ENCODE measurements at regions not wholly inside any gene's neighbourhood (a gene's known extent, or its start where the extent isn't known, plus 50 kb on each side); places are given as distances from the start of the nearest gene placed in this dataset.

DNA sequence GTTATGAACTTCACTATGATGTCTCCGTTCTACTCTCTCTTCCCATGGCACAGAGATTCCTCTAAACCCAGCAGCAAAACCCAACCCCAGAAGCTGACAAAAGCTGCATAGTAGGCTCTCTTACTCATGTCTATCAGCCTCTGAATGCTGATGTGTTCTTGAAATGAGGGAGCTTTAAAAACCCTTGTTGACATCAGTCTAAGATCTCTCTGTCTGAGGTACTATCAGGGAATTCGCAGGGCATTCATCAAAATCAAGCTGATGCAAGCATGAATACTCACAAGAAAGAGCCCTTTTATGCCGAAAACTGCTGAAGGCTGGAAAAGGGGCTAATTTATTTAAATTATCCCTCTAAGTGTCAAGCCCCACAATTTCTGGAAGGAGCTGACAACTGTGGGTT is 710.6 kb upstream of the FANCL start:
- no peak for DNase-seq

GRCh38 chr2:58950795-58951462 is 709.8 kb upstream of the FANCL start:
- Histone ChIP-seq H3K4me3 (ENCODE audit: low read depth in 1 of 2, low read length in 2 of 2) (no peak overlapping the region), H2AFZ (ENCODE audit: low read depth, low read length) (no peak overlapping the region), H3K4me2 (ENCODE audit: insufficient read depth, low read length) (no peak overlapping the region), H3K9me3 (ENCODE audit: insufficient read depth, low read length, severe bottlenecking) (no peaks in the 10 kb centered on the region), H3K4me1 (ENCODE audit: insufficient read depth, low read length) (no peaks in the 10 kb centered on the region), H3K27ac (ENCODE audit: low read length) (no peak overlapping the region), H4K20me1 (ENCODE audit: insufficient read depth, low read length) (no peaks in the 10 kb centered on the region), H3K79me2 (ENCODE audit: insufficient read depth, low read length) (no peaks in the 10 kb centered on the region), H3K36me3 (ENCODE audit: insufficient read depth, low read length) (no peaks in the 10 kb centered on the region), H3K9ac (ENCODE audit: low read depth, low read length) (no peak overlapping the region), H3K27me3 (ENCODE audit: insufficient read depth, low read length, poor library complexity) (no peaks in the 10 kb centered on the region)
- no peak for DNase-seq
- TF ChIP-seq, protein P1, sequence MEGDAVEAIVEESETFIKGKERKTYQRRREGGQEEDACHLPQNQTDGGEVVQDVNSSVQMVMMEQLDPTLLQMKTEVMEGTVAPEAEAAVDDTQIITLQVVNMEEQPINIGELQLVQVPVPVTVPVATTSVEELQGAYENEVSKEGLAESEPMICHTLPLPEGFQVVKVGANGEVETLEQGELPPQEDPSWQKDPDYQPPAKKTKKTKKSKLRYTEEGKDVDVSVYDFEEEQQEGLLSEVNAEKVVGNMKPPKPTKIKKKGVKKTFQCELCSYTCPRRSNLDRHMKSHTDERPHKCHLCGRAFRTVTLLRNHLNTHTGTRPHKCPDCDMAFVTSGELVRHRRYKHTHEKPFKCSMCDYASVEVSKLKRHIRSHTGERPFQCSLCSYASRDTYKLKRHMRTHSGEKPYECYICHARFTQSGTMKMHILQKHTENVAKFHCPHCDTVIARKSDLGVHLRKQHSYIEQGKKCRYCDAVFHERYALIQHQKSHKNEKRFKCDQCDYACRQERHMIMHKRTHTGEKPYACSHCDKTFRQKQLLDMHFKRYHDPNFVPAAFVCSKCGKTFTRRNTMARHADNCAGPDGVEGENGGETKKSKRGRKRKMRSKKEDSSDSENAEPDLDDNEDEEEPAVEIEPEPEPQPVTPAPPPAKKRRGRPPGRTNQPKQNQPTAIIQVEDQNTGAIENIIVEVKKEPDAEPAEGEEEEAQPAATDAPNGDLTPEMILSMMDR (IDR thresholded peaks at IDR 0.05; ENCODE audit: borderline replicate concordance, extremely low read depth, low read length, poor library complexity, severe bottlenecking), result no peak
- no peak for TF ChIP-seq EZH2 (IDR thresholded peaks at IDR 0.05; ENCODE audit: borderline replicate concordance, low read depth, low read length, severe bottlenecking)
- no peak for ATAC-seq (ENCODE audit: insufficient read depth, low read depth)

More for the DNA sequence above, 710.6 kb upstream of the FANCL start:
- Histone ChIP-seq H2AFZ (ENCODE audit: low read depth, low read length) (no peak overlapping the region), H3K36me3 (ENCODE audit: insufficient read depth, low read length) (no peaks in the 10 kb centered on the region), H3K4me1 (ENCODE audit: insufficient read depth, low read length) (no peaks in the 10 kb centered on the region), H3K9me3 (ENCODE audit: insufficient read depth, low read length, severe bottlenecking) (no peaks in the 10 kb centered on the region), H3K27ac (ENCODE audit: low read length) (no peak overlapping the region), H3K4me3 (ENCODE audit: low read depth in 1 of 2, low read length in 2 of 2) (no peak overlapping the region), H4K20me1 (ENCODE audit: insufficient read depth, low read length) (no peaks in the 10 kb centered on the region), H3K9ac (ENCODE audit: low read depth, low read length) (no peak overlapping the region), H3K27me3 (ENCODE audit: insufficient read depth, low read length, poor library complexity) (no peaks in the 10 kb centered on the region), H3K79me2 (ENCODE audit: insufficient read depth, low read length) (no peaks in the 10 kb centered on the region), H3K4me2 (ENCODE audit: insufficient read depth, low read length) (no peak overlapping the region)
- TF ChIP-seq, protein P1 (IDR thresholded peaks at IDR 0.05; ENCODE audit: borderline replicate concordance, extremely low read depth, low read length, poor library complexity, severe bottlenecking), result no peak
- no peak for TF ChIP-seq EZH2 (IDR thresholded peaks at IDR 0.05; ENCODE audit: borderline replicate concordance, low read depth, low read length, severe bottlenecking)
- ATAC-seq (ENCODE audit: insufficient read depth, low read depth), result no peak

- no peaks in the 10 kb centered on the region for H4K20me1 ChIP-seq (ENCODE audit: insufficient read depth, low read length)
- H3K4me1 ChIP-seq (ENCODE audit: insufficient read depth, low read length), result no peaks in the 10 kb centered on the region
- no peak overlapping the region for H2AFZ ChIP-seq (ENCODE audit: low read depth, low read length)
- DNase-seq (no peak), ATAC-seq (ENCODE audit: insufficient read depth, low read depth) (no peak)
- no peak overlapping the region for H3K4me2 ChIP-seq (ENCODE audit: insufficient read depth, low read length)
- H3K27ac ChIP-seq (ENCODE audit: low read length), result no peak overlapping the region
- no peak overlapping the region for H3K4me3 ChIP-seq (ENCODE audit: low read depth in 1 of 2, low read length in 2 of 2)
- no peaks in the 10 kb centered on the region for H3K27me3 ChIP-seq (ENCODE audit: insufficient read depth, low read length, poor library complexity)
- no peaks in the 10 kb centered on the region for H3K79me2 ChIP-seq (ENCODE audit: insufficient read depth, low read length)
- no peaks in the 10 kb centered on the region for H3K36me3 ChIP-seq (ENCODE audit: insufficient read depth, low read length)
- TF ChIP-seq EZH2 (IDR thresholded peaks at IDR 0.05; ENCODE audit: borderline replicate concordance, low read depth, low read length, severe bottlenecking), result no peak
- TF ChIP-seq, protein P1 (IDR thresholded peaks at IDR 0.05; ENCODE audit: borderline replicate concordance, extremely low read depth, low read length, poor library complexity, severe bottlenecking), result no peak
- no peak overlapping the region for H3K9ac ChIP-seq (ENCODE audit: low read depth, low read length)
- H3K9me3 ChIP-seq (ENCODE audit: insufficient read depth, low read length, severe bottlenecking), result no peaks in the 10 kb centered on the region
Observed at GRCh38 chr2:58939388-58939787, 698.3 kb upstream of the FANCL start.
